NCI-H748 (cell line): ENCODE measurements at regions not wholly inside any gene's neighbourhood (a gene's known extent, or its start where the extent isn't known, plus 50 kb on each side); places are given as distances from the start of the nearest gene placed in this dataset.
A peak's percentile ranks its signal among the peaks of the same experiment; 100 is the strongest.
"Not testable (repeated sequence)": the region's sequence is repeated elsewhere in the genome, so short reads cannot be mapped to it uniquely, and the experiment has no call there.

Source experiments
- DNase-seq: peaks from one replicate; lab custom pipeline; 2025; ENCODE audit not compliant: unreplicated experiment; lab: John Stamatoyannopoulos, UW

- DNase-seq = not testable (repeated sequence)
Measured at GRCh38 chr5:109283086-109283485, 126.7 kb downstream of the PJA2 start.

- DNase-seq = peak; percentile 61
Measured at GRCh38 chr5:109281136-109281690, 128.6 kb downstream of the PJA2 start.

- no peak for DNase-seq
Measured at GRCh38 chr5:109278141-109278540, 131.6 kb downstream of the PJA2 start.

GRCh38 chr5:109275919-109276318, 133.9 kb downstream of the PJA2 start:
- no peak for DNase-seq

- no peak for DNase-seq
Measured at GRCh38 chr5:109273594-109273993, 136.2 kb downstream of the PJA2 start.

- DNase-seq = no peak
Measured at GRCh38 chr5:109267283-109267682, 142.5 kb downstream of the PJA2 start.

GRCh38 chr5:109258755-109259154, 151.0 kb downstream of the PJA2 start:
- no peak for DNase-seq

GRCh38 chr5:109256486-109256885, 153.3 kb downstream of the PJA2 start:
- no peak for DNase-seq

GRCh38 chr5:109254511-109254910, 155.3 kb downstream of the PJA2 start:
- no peak for DNase-seq

- DNase-seq = no peak
Measured at GRCh38 chr5:109253262-109253661, 156.5 kb downstream of the PJA2 start.

GRCh38 chr5:109252731-109253130, 157.0 kb downstream of the PJA2 start:
- DNase-seq = no peak

- no peak for DNase-seq
Measured at GRCh38 chr5:109250533-109251329, 159.0 kb downstream of the PJA2 start.

GRCh38 chr5:109250080-109250479, 159.7 kb downstream of the PJA2 start:
- no peak for DNase-seq

- DNase-seq = no peak
Measured at GRCh38 chr5:109249126-109249525, 160.6 kb downstream of the PJA2 start.

GRCh38 chr5:109247986-109248385, 161.8 kb downstream of the PJA2 start:
- DNase-seq = no peak

GRCh38 chr5:109246841-109247592, 162.8 kb downstream of the PJA2 start:
- no peak for DNase-seq
